IPS DF 4.7 (cell line): ENCODE measurements at regions not wholly inside any gene's neighbourhood (a gene's known extent, or its start where the extent isn't known, plus 50 kb on each side); places are given as distances from the start of the nearest gene placed in this dataset.

Experiments
- DNase-seq: peaks from one replicate; pipeline ENCODE4 v3.0.0-alpha.2; 2013; ENCODE audit warnings: low spot score; ENCODE audit errors: extremely low read depth

DNA sequence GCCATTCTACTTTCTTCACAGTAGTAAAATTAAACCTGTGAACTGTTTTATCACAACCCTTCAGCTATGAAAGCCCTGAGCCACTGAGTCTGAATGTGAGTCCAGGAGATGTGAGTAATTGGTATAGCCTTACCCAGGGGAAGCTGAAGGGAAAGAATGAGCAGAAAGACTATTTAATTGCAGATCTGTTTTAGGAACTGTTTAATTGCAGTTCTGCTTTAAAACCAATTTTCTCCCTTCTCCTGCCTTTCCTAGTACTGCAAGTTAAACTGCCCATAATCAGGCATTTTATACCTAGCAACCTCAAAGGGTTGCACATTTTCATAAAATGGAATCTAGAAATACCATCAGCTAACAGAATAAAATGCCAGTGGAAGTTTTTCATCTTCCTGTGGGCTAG, 476.7 kb downstream of the OCA2 start:
- no peak for DNase-seq

DNA sequence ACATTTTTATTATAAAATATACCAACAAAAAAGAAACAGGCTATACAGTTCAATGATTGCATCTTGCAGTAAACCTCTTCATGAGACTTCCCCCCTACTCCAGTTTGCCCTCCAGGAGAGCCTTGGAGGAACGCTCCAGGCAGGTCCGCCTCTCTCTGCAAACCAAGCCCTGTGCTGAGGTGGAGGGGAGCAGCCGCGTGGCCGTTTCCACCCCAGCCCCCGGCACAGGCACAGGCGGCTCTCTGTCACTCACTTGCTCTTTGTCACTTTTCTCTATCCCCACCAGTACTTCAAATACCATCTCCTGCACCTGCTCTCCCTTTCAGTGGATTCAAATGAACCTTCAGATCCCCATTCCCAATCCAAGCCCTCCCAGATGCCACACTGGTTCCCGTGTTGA, 479.9 kb downstream of the OCA2 start:
- DNase-seq = no peak

DNA sequence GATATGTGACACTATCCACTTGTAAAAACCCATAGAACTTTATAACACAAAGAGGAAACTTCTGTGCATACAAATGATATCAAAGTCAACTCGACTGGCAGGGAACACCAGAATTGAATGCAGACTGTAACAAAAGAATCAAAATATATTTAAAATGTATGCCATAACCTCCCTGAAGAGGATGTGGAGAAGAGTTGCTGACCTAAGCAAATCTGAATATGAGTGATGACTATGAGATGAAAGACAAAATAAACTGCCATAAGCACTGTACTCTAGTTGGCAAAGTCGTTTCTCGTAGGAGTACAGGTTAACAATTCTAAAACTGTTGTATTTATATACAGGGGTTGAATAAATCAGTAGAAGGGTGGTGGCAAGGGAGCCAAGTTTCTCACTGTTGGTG, 482.1 kb downstream of the OCA2 start:
- DNase-seq = no peak

DNA sequence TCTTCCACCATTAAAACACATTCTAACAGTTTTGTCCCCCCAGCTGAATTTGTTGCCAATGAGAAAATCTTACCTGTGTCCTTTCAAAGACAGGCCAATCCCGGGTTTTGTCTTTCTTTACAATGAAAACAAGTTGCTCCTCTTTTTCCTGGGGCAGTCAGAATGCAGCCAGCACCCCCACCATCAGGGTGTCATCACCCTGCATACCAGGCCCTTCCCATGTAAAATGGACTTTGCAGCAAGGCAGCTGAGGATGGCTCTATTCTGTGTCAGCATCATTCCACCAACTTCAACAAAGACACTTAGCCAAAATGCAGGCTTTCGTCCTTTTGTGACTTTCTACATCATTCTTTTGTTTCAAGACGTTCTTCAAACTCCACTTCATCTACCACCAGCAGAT, 490.9 kb downstream of the OCA2 start:
- no peak for DNase-seq

DNA sequence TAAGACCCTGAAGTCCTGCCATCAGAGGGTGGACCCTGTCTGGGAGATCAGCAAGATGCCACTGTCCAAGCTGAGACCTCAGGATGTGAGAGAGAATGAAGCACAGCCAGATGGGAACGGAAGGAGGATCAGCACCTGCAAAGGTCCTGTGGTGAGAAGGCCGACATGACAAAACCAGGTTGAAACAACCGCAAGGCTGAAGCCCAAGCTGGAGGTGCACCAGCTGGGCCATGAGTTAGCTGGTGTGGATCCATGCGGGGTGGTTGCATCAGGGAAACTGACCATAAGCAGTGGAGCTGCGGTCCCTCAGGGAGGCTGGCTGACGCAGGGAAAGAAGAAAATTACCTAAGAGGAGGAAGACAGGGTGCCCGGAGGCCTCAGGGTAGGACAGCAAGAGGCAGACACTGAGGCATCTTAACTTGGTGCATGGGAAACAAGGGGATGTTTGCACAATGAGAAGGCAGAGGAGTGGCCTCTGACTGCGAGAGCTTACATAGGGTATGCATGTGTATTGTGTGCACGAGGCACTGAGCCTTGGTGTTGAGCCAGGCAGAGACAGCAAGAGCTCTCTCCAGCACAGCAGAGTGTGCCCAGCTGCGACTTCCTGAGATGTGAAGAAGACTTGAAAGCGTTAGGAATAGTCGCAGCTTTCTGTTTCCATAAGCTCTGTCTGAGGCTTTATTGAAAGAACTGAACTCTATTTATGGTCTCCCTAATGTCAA, 497.7 kb downstream of the OCA2 start:
- no peak for DNase-seq

DNA sequence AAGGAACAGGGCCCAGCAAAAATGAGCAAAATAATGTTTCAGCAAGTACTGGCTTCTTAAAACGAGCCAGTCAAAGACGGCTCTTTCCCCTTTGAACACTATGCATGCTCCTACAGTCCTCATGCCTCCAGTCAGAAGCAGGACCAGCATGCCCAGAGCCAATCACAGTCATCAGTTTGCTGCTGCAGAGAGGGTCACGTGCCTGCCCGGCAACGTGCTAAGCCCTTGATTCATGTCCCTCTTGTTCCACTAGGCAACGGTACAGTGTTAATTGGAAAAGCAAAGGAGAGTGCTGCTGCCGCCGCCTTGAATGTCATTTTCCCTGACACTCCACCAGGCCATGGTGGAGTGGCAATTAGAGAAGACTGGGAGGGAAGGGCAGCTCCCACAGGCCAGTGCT, 500.1 kb downstream of the OCA2 start:
- no peak for DNase-seq

DNA sequence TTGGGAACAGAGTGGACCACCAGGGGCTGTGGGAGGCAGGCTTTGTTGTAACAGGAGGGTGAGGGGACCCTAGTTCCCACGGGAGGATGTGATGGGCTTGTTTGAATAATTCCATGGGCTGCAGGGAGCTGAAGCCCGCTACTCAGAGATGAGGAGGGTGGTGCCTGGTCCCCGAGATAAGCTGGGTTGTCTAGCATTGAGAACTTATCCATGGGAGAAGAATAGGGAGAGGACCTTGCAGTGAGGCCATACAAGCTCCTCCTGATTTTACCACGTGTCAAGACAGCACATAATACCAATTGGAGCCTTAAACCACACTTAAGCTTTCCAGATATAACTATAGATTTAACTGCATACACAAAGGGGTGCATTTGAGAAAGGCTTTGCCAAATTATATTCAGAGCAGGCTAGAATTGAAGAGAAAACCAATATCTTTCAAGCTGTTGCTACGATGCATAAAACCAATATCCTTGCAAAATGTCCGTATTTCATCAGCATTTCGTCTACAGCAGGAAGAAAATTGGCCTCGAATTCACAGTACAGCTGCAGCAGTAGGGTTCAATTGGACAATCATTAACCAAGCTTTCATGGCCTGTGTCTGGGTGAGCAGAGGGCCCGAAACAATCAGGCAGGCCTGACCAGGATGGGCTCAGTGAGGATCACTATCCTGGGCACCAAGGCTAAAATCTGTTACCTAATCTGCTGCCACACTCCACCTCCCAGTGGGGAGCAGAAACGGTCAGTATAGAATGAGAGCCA, 500.7 kb downstream of the OCA2 start:
- no peak for DNase-seq

DNA sequence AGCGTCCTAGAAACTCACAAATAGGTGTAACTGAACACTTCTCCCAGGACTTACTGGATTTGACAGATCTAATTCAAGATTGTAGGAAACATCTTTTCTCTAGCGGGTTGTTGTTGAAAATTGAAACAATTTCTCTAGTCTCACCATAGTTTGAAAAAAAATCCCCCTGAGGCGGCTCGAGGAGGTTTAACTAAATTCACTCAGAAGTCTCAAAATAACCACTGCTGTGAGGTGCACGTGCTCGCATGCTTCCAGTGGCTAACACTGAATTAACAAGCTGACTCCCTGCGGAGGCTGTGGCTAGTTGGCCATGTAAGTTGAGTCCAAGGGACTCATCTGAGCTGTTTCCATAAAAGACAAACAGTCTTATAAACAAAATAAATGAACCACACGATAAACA, 503.9 kb downstream of the OCA2 start:
- DNase-seq = no peak

DNA sequence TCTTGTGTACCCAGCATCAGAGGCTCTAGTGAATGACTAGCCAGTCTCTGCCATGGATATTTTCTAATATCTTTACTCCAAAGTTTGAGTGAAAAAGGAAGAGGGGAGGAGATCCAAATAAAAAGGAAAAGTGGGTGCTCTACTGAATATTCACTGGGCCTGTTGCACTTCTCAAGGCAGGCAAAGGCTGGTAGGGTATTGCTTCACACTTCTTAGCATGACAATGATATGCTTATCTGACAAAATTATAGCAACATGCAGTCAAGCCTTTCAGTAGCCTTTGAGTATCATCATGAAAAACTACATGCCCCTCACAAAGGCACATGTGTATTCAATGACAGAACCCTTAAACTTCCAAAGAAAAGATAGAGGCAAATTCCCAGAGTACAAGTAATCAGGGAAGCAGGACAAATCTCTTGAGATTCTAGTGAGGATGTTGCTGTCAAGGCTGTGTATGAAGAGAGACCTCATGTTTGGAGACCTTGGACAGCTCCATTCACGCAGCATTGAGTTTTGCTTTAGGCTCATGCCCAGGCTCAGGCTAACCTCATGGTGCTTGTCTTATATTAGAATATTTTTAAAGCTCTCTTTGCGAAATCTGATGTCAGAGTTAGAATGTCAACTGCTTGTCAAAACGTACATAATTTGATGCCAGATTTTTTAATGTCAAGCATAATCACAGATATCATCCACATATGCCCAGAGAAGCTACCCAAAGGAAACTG, 506.9 kb downstream of the OCA2 start:
- DNase-seq = no peak
